NT2/D1 (cell line): ENCODE measurements at regions not wholly inside any gene's neighbourhood (a gene's known extent, or its start where the extent isn't known, plus 50 kb on each side); places are given as distances from the start of the nearest gene placed in this dataset.

Source experiments
- SUZ12 ChIP-seq: IDR thresholded peaks from 2 replicates; pipeline ENCODE4 v1.6.1; 2011; ENCODE audit not compliant: insufficient read length, insufficient read depth; ENCODE audit errors: extremely low read depth
- YY1 ChIP-seq: IDR thresholded peaks from 2 replicates; pipeline ENCODE4 v1.6.1; 2011; ENCODE audit not compliant: insufficient read length, insufficient read depth
- ZNF274 ChIP-seq: IDR thresholded peaks from 2 replicates; pipeline ENCODE4 v1.6.1; 2011; ENCODE audit warnings: mild to moderate bottlenecking, low read depth, low read length

DNA sequence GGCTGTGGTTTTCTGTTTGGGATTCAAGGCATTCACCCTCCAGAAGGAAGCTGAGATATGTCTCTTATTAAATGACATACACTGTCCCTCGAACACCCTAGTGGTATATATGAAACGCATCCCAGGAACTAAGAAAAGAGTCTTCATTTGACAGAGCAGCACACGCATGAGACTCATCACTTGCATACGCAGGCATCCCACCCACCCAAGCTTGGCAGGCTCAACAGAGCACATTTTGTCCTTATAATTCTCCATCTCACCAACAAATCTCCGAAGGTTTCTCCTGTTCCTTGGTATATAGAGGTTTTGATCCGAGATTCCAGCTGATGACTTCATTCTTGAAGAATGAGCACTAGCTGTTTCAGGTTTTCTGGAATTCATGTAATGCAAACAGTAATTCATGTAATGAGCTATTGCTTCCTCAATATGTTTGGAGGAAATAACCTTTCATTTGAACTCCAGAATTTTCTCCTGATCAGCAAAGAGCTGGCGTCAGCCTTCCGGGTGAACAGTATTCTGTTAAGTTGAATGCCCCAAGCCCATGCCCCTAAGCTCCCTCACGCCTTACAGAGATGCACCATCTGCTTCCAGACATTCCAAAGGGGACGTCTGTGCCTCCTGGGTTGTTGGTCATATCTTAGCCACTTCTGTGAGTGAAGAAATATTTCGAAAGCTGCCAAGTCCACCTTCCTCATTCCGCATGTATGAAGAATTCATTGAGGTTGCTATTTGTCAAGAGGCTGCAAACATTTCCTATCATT lies 66.0 kb upstream of the CDH4 start:
- TF ChIP-seq ZNF274 (no peak), SUZ12 (no peak), YY1 (no peak)
